HEK293T (cell line): ENCODE measurements at regions not wholly inside any gene's neighbourhood (a gene's known extent, or its start where the extent isn't known, plus 50 kb on each side); places are given as distances from the start of the nearest gene placed in this dataset.

Source experiments
- CTCF ChIA-PET: fragments of 350-600 bp; formaldehyde crosslinking; extraction: SDS; loops from one replicate; lab custom pipeline; 2021; ENCODE audit warnings: antibody characterized with exemption, inconsistent platforms; lab: Yijun Ruan, JAX
- POLR2A ChIA-PET: fragments of 350-600 bp; formaldehyde crosslinking; extraction: SDS; loops from one replicate; lab custom pipeline; 2020; ENCODE audit warnings: antibody characterized with exemption, inconsistent platforms; lab: Yijun Ruan, JAX
- DNase-seq: peaks from one replicate; pipeline ENCODE4 v3.0.0; 2012; ENCODE audit warnings: mixed read lengths; ENCODE audit errors: extremely low spot score
- ARNT ChIP-seq: fragments of 450-650 bp; IDR thresholded peaks from 2 replicates; pipeline ENCODE4 v1.6.1; 2017; ENCODE audit warnings: mild to moderate bottlenecking
- BHLHE40 ChIP-seq: fragments of 450-650 bp; IDR thresholded peaks from 2 replicates; pipeline ENCODE4 v1.6.1; 2016; ENCODE audit warnings: mild to moderate bottlenecking, moderate library complexity, borderline replicate concordance
- CTBP1 ChIP-seq: fragments of 450-650 bp; IDR thresholded peaks from 2 replicates; pipeline ENCODE4 v1.6.1; 2016; ENCODE audit warnings: borderline replicate concordance
- ELF4 ChIP-seq: fragments of 450-650 bp; IDR thresholded peaks from 2 replicates; pipeline ENCODE4 v1.6.1; 2017; ENCODE audit warnings: antibody characterized with exemption
- FOXA1 ChIP-seq: fragments of 450-650 bp; IDR thresholded peaks from 2 replicates; pipeline ENCODE4 v1.6.1; 2016; ENCODE audit warnings: mild to moderate bottlenecking
- FOXK2 ChIP-seq: fragments of 450-650 bp; IDR thresholded peaks from 2 replicates; pipeline ENCODE4 v1.6.1; 2016; ENCODE audit warnings: mild to moderate bottlenecking
- FOXM1 ChIP-seq: fragments of 450-650 bp; IDR thresholded peaks from 2 replicates; pipeline ENCODE4 v1.6.1; 2017; ENCODE audit warnings: mild to moderate bottlenecking, borderline replicate concordance
- HDGF ChIP-seq: fragments of 450-650 bp; IDR thresholded peaks from 2 replicates; pipeline ENCODE4 v1.6.1; 2017; ENCODE audit warnings: antibody characterized with exemption, borderline replicate concordance
- L3MBTL2 ChIP-seq: fragments of 450-650 bp; conservative IDR thresholded peaks from 2 replicates; pipeline ENCODE4 v1.6.1; 2016; ENCODE audit warnings: mild to moderate bottlenecking
- LEF1 ChIP-seq: fragments of 450-650 bp; IDR thresholded peaks from 2 replicates; pipeline ENCODE4 v1.6.1; 2017; ENCODE audit warnings: mild to moderate bottlenecking, borderline replicate concordance
- NFRKB ChIP-seq: fragments of 450-650 bp; IDR thresholded peaks from 2 replicates; pipeline ENCODE4 v1.6.1; 2016; ENCODE audit warnings: mild to moderate bottlenecking, moderate library complexity
- SP1 ChIP-seq: fragments of 450-650 bp; IDR thresholded peaks from 2 replicates; pipeline ENCODE4 v1.6.1; 2017
- SUZ12 ChIP-seq: fragments of 450-650 bp; IDR thresholded peaks from 2 replicates; pipeline ENCODE4 v1.6.1; 2016; ENCODE audit warnings: mild to moderate bottlenecking
- TARDBP ChIP-seq: fragments of 450-650 bp; IDR thresholded peaks from 2 replicates; pipeline ENCODE4 v1.6.1; 2016
- ZNF384 ChIP-seq: fragments of 450-650 bp; IDR thresholded peaks from 2 replicates; pipeline ENCODE4 v1.6.1; 2016
- TF ChIP-seq, protein P1 (sequence below): fragments of 450-650 bp; IDR thresholded peaks from 2 replicates; pipeline ENCODE4 v1.6.1; 2016

- TF ChIP-seq FOXA1 (no peak), BHLHE40 (no peak), ZNF384 (no peak), SP1 (no peak), ELF4 (no peak), NFRKB (no peak), FOXM1 (no peak), HDGF (no peak), LEF1 (no peak), CTBP1 (no peak), TARDBP (no peak)
- TF ChIP-seq, protein P1, sequence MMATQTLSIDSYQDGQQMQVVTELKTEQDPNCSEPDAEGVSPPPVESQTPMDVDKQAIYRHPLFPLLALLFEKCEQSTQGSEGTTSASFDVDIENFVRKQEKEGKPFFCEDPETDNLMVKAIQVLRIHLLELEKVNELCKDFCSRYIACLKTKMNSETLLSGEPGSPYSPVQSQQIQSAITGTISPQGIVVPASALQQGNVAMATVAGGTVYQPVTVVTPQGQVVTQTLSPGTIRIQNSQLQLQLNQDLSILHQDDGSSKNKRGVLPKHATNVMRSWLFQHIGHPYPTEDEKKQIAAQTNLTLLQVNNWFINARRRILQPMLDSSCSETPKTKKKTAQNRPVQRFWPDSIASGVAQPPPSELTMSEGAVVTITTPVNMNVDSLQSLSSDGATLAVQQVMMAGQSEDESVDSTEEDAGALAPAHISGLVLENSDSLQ: no peak
- CTCF ChIA-PET: no interaction called here
- no peak for DNase-seq
- POLR2A ChIA-PET: no interaction called here
Measured at GRCh38 chr12:16919551-16919950, 313.6 kb upstream of the LMO3 start.

GRCh38 chr12:16914853-16915252 is 308.9 kb upstream of the LMO3 start:
- ChIA-PET POLR2A (no interaction called here), CTCF (interaction anchor here (0.6 kb wide), 1 partner anchor 97 kb away, joined by 3 read pairs; no protein-coding TSS in a partner anchor)
- TF ChIP-seq FOXM1 (no peak), SP1 (no peak), ARNT (no peak), BHLHE40 (no peak)
- TF ChIP-seq, protein P1: no peak
- DNase-seq: no peak

DNA sequence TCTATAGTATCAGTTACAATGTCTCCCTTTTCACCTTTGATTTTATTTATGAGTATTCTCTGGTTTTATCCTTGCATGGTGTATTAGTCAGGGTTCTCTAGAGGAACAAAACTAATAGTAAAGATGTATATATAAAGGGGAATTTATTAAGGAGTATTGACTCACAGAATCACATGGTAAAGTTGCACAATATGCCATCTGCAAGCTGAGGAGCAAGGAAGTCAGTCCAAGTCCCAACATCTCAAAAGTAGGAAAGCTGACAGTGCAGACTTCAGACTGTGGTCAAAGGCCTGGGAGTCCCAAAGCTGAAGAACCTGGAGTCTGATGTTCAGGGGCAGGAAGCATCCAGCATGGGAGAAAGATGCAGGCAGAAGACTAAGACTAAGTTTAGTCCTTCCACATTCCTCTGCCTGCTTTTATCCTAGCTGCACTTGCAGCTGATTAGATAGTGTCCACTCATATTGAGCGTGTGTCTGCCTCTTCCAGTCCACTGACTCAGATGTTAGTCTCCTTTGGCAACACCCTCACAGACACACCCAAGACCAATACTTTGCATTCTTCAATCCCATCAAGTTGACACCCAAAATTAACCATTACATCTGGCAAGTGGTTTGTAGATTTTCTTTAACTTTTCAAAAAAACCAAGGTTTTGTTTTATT is 308.0 kb upstream of the LMO3 start:
- CTCF ChIA-PET: no interaction called here
- POLR2A ChIA-PET: no interaction called here
- TF ChIP-seq FOXA1 (no peak), SUZ12 (no peak), NFRKB (no peak), ELF4 (no peak), BHLHE40 (no peak), LEF1 (no peak), FOXK2 (no peak), CTBP1 (no peak), FOXM1 (no peak), L3MBTL2 (no peak), SP1 (no peak)
- TF ChIP-seq, protein P1: no peak
- no peak for DNase-seq

- no peak for DNase-seq
- TF ChIP-seq ELF4: no peak
- TF ChIP-seq, protein P1: no peak
- no peak for TF ChIP-seq ARNT
- no peak for TF ChIP-seq FOXK2
- no peak for TF ChIP-seq SP1
- TF ChIP-seq LEF1: no peak
- TF ChIP-seq TARDBP: no peak
- TF ChIP-seq SUZ12: no peak
- no peak for TF ChIP-seq HDGF
- no peak for TF ChIP-seq FOXA1
- TF ChIP-seq BHLHE40: no peak
- TF ChIP-seq CTBP1: no peak
- TF ChIP-seq L3MBTL2: no peak
- ChIA-PET POLR2A (no interaction called here), CTCF (no interaction called here)
Measured at GRCh38 chr12:16901946-16902345, 296.0 kb upstream of the LMO3 start.

GRCh38 chr12:16893426-16893825 is 287.5 kb upstream of the LMO3 start:
- TF ChIP-seq ARNT (no peak), FOXM1 (no peak), CTBP1 (no peak)
- DNase-seq: no peak
- CTCF ChIA-PET: no interaction called here
- POLR2A ChIA-PET: no interaction called here

- TF ChIP-seq SP1 (no peak), TARDBP (no peak), BHLHE40 (no peak), ELF4 (no peak), ZNF384 (no peak), FOXM1 (no peak), FOXA1 (no peak), CTBP1 (no peak), LEF1 (no peak), SUZ12 (no peak), NFRKB (no peak), HDGF (no peak), FOXK2 (no peak), L3MBTL2 (no peak), ARNT (no peak)
- TF ChIP-seq, protein P1: no peak
- no peak for DNase-seq
- ChIA-PET CTCF (no interaction called here), POLR2A (no interaction called here)
Measured at GRCh38 chr12:16891673-16892072, 285.7 kb upstream of the LMO3 start.
